Stimulated activated naive CD4-positive, alpha-beta T cell (primary cell): ENCODE measurements at regions not wholly inside any gene's neighbourhood (a gene's known extent, or its start where the extent isn't known, plus 50 kb on each side); places are given as distances from the start of the nearest gene placed in this dataset.
"Not testable (repeated sequence)": the region's sequence is repeated elsewhere in the genome, so short reads cannot be mapped to it uniquely, and the experiment has no call there.

ENCODE experiments used
- DNase-seq, 6 experiments: peaks; one replicate each; lab custom pipeline; 2025; lab: John Stamatoyannopoulos, UW

GRCh38 chr18:8991155-8991554 is 111.3 kb upstream of the NDUFV2 start:
- no peak for DNase-seq

- DNase-seq, result not testable (repeated sequence)
Measured at GRCh38 chr18:8992500-8992899, 110.0 kb upstream of the NDUFV2 start.

GRCh38 chr18:8994603-8995002 is 107.9 kb upstream of the NDUFV2 start:
- DNase-seq, result no peak

DNA sequence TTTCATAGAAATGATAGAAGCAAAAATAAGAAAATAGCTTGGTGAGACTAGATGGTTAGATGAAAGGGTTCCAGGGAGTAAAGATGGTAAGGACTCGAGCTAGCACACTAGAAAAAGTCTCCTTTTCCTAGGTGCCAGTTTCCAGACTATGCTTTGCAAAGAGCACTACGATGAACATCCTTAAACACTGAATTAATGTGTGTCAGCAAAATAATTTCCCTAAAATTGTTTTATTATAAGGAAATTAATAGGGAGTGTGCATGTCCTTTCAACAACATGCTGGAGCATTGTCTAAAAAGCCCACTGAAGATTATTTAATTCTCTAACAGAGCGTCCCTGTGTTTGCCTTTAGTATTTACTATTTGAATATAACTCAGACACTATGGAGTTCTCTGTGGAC is 107.4 kb upstream of the NDUFV2 start:
- no peak for DNase-seq

- DNase-seq, result no peak
Measured at GRCh38 chr18:8996771-8997432, 105.6 kb upstream of the NDUFV2 start.

- no peak for DNase-seq
Measured at GRCh38 chr18:8997634-8998033, 104.9 kb upstream of the NDUFV2 start.

- DNase-seq, result no peak
Measured at GRCh38 chr18:8998481-8999217, 103.8 kb upstream of the NDUFV2 start.

GRCh38 chr18:8999872-9000271 is 102.6 kb upstream of the NDUFV2 start:
- DNase-seq, result no peak

- DNase-seq, result no peak
Measured at GRCh38 chr18:9000733-9001132, 101.8 kb upstream of the NDUFV2 start.

DNA sequence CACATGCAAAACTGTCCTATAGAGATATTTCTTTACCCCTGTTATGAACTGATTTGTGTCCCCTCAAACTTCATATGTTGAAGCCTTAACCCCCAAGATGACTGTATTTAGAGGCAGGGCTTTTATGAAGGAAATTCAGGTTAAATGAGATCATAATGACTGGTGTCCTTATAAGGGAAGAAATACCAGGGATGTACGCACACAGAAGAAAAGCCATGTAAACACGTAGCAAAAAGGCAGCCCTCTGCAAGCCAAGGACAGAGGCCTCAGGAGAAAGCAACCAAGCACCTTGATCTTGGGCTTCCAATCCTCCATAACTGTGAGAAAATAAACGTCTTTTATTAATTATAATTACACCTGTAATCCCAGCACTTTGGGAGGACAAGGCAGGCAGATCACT is 101.3 kb upstream of the NDUFV2 start:
- DNase-seq, result no peak

DNA sequence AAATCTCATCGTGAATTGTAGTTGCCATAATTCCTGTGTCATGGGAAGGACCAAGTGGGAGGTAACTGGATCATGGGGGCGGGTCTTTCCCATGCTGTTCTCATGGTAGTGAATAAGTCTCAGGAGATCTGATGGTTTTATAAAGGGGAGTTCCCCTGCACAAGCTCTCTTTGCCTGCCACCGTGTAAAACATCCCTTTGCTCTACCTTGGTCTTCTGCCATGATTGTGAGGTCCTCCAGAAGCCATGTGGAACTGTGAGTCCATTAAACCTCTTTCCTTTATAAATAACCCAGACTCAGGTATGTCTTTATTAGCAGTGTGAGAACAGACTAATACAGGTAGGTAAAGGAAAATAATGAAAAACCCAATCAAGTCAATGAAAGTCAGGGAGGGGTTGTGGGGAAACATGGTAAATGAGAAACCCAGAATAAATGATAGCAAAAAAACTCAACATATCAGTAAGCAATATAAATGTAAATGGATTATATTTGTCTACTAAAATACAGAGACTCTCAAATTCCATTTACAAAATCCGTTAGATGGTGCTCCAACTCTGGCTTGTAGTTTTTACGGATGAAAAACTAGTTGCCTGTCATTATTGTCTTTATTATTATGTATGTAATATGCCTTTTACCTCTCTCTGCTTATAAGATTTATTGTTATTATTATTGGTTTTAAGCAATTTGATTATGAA is 98.9 kb upstream of the NDUFV2 start:
- no peak for DNase-seq

- DNase-seq, result not testable (repeated sequence)
Measured at GRCh38 chr18:9004308-9004707, 98.2 kb upstream of the NDUFV2 start.

DNA sequence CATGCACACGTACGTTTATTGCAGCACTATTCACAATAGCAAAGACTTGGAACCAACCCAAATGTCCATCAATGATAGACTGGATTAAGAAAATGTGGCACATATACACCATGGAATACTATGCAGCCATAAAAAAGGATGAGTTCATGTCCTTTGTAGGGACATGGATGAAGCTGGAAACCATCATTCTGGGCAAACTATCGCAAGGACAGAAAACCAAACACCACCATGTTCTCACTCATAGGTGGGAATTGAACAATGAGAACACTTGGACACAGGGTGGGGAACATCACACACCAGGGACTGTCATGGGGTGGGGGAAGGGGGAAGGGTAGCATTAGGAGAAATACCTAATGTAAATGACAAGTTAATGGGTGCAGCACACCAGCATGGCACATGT is 94.8 kb upstream of the NDUFV2 start:
- not testable (repeated sequence) for DNase-seq

GRCh38 chr18:9008200-9008708 is 94.2 kb upstream of the NDUFV2 start:
- no peak for DNase-seq

DNA sequence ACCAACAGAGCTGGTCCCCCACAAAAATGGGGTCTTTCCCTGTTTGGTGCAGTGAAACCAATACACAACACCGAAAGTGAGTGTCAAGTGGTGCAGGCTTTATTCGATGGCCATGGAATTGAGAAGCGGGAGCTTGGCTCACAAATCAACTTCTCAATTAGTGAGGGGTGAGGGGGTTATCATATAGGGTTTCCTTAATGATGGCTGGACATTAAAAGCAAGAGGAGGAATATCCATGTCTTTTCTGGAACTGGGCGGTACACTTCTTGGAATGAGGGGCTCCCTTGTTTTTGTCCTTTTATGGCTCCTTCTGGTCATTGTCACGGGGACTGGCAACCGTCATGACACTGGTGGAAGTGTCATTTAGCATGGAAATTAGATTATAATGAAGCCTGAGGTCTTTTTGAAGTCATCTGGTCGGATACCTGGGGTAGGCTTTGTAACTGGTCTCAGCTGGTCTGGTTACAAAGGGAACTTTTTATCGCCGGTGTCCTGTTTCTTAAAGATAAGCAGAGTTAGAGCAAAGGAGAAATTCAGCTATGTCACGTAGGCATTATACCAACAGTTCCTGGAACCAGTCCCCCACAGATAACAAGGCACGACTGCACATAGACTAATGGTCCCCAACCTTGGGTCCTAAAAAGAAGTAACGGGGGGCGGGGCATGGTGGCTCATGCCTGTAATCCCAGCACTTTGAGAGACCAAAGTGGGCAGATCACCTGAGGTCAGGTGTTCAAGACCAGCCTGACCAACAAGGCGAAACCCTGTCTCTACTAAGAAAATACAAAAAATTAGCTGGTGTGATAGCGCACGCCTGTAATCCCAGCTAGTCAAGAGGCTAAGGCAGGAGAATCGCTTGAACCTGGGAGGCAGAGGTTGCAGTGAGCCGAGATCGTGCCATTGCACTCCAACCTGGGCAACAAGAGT is 93.5 kb upstream of the NDUFV2 start:
- DNase-seq, result no peak

DNA sequence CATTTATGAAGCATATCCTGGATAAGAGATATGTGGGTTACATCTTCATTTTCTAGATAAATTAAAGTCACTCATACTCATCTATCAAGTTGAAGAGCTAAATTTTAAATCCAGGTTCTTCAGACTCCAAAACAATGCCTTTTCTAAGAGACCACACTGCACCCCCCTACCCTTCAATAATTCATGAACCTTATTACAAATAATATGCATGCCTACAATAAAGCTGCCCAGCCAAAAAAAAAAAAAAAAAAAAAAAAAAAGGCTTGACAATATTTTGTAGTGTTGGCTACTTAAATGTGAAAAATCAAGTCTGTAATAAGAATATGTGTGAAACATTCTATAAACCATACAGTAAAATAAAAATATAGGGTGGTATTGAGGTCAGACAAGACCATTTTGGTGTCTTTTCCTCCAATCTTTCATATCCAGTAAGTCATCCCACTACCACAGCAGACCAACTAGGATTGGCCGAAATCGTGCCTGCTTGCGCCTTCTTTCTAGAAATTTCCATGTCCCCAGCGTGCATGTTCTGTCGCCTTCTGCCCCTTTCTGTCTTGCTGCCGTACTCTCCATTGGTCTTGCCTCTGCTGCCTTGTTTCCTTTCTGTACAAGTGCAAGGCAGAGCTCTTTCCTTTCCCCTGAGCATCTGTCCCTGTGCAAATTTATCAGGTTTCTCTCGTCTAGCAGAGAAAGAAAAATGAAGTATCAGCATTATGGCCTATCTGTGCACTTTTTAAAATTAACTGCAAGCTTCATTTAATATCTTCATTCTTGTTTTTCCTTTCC is 92.6 kb upstream of the NDUFV2 start:
- no peak for DNase-seq

DNA sequence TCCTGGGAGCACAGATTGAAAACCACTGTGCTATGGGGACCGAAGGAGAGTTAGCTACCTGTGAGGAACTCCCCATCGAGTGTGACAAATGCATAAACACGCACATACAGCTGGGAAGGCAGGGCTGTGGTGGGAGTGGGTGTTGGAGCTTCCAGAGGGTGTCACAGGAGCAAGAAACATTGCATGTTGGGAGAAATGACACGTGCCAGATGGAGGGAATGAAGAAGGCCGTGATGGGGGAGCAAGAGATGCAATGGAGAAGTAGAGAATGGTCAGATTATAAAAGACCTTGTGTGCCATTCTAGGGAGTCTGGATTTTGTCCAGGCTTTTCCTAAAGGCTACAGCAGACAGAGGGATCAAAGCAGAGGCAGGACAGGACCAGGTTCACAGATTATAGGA is 91.1 kb upstream of the NDUFV2 start:
- no peak for DNase-seq

DNA sequence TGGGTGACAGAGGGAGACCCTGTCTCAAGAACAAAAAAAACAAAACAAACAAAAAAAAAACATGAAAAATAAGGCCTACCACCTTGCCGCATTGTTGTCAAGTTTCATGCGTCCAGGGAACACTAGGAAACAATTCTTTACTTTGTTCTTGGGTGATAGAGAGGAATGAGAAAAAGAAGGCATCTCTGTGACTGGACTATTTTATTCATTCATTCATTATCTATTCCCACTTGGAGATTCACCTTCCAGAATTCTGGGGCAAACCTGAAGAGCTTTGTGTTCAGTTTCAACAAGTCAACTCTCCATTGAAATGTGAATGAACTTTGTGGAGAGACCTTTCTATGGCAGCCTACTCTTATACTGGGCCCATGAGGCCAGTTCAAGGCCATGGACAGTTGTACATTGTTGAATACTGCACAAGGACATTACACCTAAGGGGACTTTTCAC is 88.5 kb upstream of the NDUFV2 start:
- DNase-seq, result no peak

GRCh38 chr18:9015689-9016088 is 86.8 kb upstream of the NDUFV2 start:
- DNase-seq, result no peak

GRCh38 chr18:9016633-9017166 is 85.8 kb upstream of the NDUFV2 start:
- DNase-seq, result no peak
